Neural cell (in vitro differentiated cells): ENCODE measurements at regions not wholly inside any gene's neighbourhood (a gene's known extent, or its start where the extent isn't known, plus 50 kb on each side); places are given as distances from the start of the nearest gene placed in this dataset.
A peak's percentile ranks its signal among the peaks of the same experiment; 100 is the strongest.

ENCODE experiments used
- H2AFZ ChIP-seq: fragments of 200-600, 300-800 bp; sonication (generic), shearing (Covaris generic); 2 replicates; pipeline ENCODE4 v1.6.0; 2014; ENCODE audit warnings: low read depth, mild to moderate bottlenecking, antibody characterized with exemption, low read length, moderate library complexity
- H3F3A ChIP-seq: fragments of 200-600 bp; shearing (Covaris generic); 2 replicates; pipeline ENCODE4 v1.6.1; 2016; ENCODE audit warnings: mild to moderate bottlenecking, moderate library complexity, mixed read lengths, antibody characterized with exemption, low read length; ENCODE audit not compliant: insufficient read depth, poor library complexity, severe bottlenecking
- H3K27ac ChIP-seq: fragments of 200-600, 300-800 bp; sonication (generic), shearing (Covaris generic); 2 replicates; pipeline ENCODE4 v1.5.1; 2014; ENCODE audit warnings: mild to moderate bottlenecking, low read length, moderate library complexity
- H3K27me3 ChIP-seq: fragments of 300-800, 200-600 bp; sonication (generic), shearing (Covaris generic); 2 replicates; pipeline ENCODE4 v1.6.0; 2014; ENCODE audit warnings: mild to moderate bottlenecking, low read depth, low read length, moderate library complexity; ENCODE audit not compliant: insufficient read depth
- H3K36me3 ChIP-seq: fragments of 300-800, 200-600 bp; sonication (generic), shearing (Covaris generic); 2 replicates; pipeline ENCODE4 v1.5.1; 2014; ENCODE audit warnings: mild to moderate bottlenecking, antibody characterized with exemption, low read length, moderate library complexity; ENCODE audit not compliant: insufficient read depth
- H3K4me2 ChIP-seq: fragments of 300-800, 200-600 bp; sonication (generic), shearing (Covaris generic); 2 replicates; pipeline ENCODE4 v1.6.0; 2014; ENCODE audit warnings: mild to moderate bottlenecking, low read length
- H3K4me3 ChIP-seq: fragments of 300-800, 200-600 bp; sonication (generic), shearing (Covaris generic); 2 replicates; pipeline ENCODE4 v1.5.1; 2014; ENCODE audit warnings: mild to moderate bottlenecking, low read length, moderate library complexity
- H3K79me2 ChIP-seq: fragments of 200-600 bp; shearing (Covaris generic); replicated peaks from 2 replicates; pipeline ENCODE4 v1.6.0; 2014; ENCODE audit warnings: mild to moderate bottlenecking, low read length, moderate library complexity; ENCODE audit not compliant: insufficient read depth
- H3K9ac ChIP-seq: fragments of 300-800, 200-600 bp; sonication (generic), shearing (Covaris generic); 2 replicates; pipeline ENCODE4 v1.6.1; 2016; ENCODE audit warnings: mild to moderate bottlenecking, low read length, mixed read lengths
- H3K9me2 ChIP-seq: fragments of 200-600 bp; shearing (Covaris generic); 2 replicates; pipeline ENCODE4 v1.6.1; 2016; ENCODE audit warnings: mild to moderate bottlenecking, low read length, mixed read lengths; ENCODE audit not compliant: insufficient read depth
- H3K9me3 ChIP-seq: fragments of 200-600, 300-800 bp; sonication (generic), shearing (Covaris generic); 2 replicates; pipeline ENCODE4 v1.6.1; 2016; ENCODE audit warnings: mild to moderate bottlenecking, mixed run types, low read length, moderate library complexity, mixed read lengths
- H4K20me1 ChIP-seq: fragments of 200-600 bp; shearing (Covaris generic); 2 replicates; pipeline ENCODE4 v1.6.1; 2016; ENCODE audit warnings: mild to moderate bottlenecking, mixed run types; ENCODE audit not compliant: insufficient read depth
- EP300 ChIP-seq: fragments of 450-650 bp; conservative IDR thresholded peaks from 2 replicates; pipeline ENCODE4 v1.6.1; 2014; ENCODE audit warnings: antibody characterized with exemption, mild to moderate bottlenecking, moderate library complexity; ENCODE audit not compliant: poor library complexity, severe bottlenecking
- EZH2 ChIP-seq: fragments of 200-600, 300-800 bp; shearing (Covaris generic), sonication (generic); IDR thresholded peaks from 2 replicates; pipeline ENCODE4 v1.6.1; 2014; ENCODE audit warnings: antibody characterized with exemption, low read length, borderline replicate concordance, mild to moderate bottlenecking; ENCODE audit not compliant: insufficient read depth, poor library complexity, severe bottlenecking
- MXI1 ChIP-seq: fragments of 450-650 bp; conservative IDR thresholded peaks from 2 replicates; pipeline ENCODE4 v1.6.1; 2014; ENCODE audit warnings: antibody characterized with exemption, mild to moderate bottlenecking; ENCODE audit not compliant: poor library complexity, severe bottlenecking
- POLR2AphosphoS5 ChIP-seq: IDR thresholded peaks from 2 replicates; pipeline ENCODE4 v1.6.1; 2012
- RAD21 ChIP-seq: fragments of 450-650 bp; conservative IDR thresholded peaks from 2 replicates; pipeline ENCODE4 v1.6.1; 2014; ENCODE audit warnings: antibody characterized with exemption, mild to moderate bottlenecking, moderate library complexity
- SMC3 ChIP-seq: fragments of 450-650 bp; conservative IDR thresholded peaks from 2 replicates; pipeline ENCODE4 v1.6.1; 2014; ENCODE audit warnings: antibody characterized with exemption, mild to moderate bottlenecking, moderate library complexity; ENCODE audit not compliant: poor library complexity
- TAF1 ChIP-seq: IDR thresholded peaks from 2 replicates; pipeline ENCODE4 v1.6.1; 2012; ENCODE audit warnings: low read depth
- TF ChIP-seq, protein P1 (sequence below): IDR thresholded peaks from 2 replicates; pipeline ENCODE4 v1.6.1; 2012; ENCODE audit warnings: borderline replicate concordance
- TF ChIP-seq, protein P2 (sequence below): fragments of 450-650 bp; IDR thresholded peaks from 2 replicates; pipeline ENCODE4 v1.5.1; 2014; ENCODE audit warnings: antibody characterized with exemption, mild to moderate bottlenecking, moderate library complexity; ENCODE audit not compliant: poor library complexity, severe bottlenecking

- Histone ChIP-seq H3K9ac (no peak overlapping the region), H3K4me3 (no peak overlapping the region), H3K9me2 (no peaks in the 10 kb centered on the region), H3K79me2 (no peaks in the 10 kb centered on the region), H2AFZ (no peak overlapping the region), H3K4me2 (no peak overlapping the region), H3K36me3 (no peaks in the 10 kb centered on the region), H3K27ac (no peak overlapping the region), H3F3A (no peaks in the 10 kb centered on the region), H4K20me1 (no peaks in the 10 kb centered on the region), H3K27me3 (no peaks in the 10 kb centered on the region), H3K9me3 (no peaks in the 10 kb centered on the region)
- no peak for TF ChIP-seq RAD21
- no peak for TF ChIP-seq TAF1
- TF ChIP-seq, protein P1, sequence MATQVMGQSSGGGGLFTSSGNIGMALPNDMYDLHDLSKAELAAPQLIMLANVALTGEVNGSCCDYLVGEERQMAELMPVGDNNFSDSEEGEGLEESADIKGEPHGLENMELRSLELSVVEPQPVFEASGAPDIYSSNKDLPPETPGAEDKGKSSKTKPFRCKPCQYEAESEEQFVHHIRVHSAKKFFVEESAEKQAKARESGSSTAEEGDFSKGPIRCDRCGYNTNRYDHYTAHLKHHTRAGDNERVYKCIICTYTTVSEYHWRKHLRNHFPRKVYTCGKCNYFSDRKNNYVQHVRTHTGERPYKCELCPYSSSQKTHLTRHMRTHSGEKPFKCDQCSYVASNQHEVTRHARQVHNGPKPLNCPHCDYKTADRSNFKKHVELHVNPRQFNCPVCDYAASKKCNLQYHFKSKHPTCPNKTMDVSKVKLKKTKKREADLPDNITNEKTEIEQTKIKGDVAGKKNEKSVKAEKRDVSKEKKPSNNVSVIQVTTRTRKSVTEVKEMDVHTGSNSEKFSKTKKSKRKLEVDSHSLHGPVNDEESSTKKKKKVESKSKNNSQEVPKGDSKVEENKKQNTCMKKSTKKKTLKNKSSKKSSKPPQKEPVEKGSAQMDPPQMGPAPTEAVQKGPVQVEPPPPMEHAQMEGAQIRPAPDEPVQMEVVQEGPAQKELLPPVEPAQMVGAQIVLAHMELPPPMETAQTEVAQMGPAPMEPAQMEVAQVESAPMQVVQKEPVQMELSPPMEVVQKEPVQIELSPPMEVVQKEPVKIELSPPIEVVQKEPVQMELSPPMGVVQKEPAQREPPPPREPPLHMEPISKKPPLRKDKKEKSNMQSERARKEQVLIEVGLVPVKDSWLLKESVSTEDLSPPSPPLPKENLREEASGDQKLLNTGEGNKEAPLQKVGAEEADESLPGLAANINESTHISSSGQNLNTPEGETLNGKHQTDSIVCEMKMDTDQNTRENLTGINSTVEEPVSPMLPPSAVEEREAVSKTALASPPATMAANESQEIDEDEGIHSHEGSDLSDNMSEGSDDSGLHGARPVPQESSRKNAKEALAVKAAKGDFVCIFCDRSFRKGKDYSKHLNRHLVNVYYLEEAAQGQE, result no peak
- TF ChIP-seq, protein P2, sequence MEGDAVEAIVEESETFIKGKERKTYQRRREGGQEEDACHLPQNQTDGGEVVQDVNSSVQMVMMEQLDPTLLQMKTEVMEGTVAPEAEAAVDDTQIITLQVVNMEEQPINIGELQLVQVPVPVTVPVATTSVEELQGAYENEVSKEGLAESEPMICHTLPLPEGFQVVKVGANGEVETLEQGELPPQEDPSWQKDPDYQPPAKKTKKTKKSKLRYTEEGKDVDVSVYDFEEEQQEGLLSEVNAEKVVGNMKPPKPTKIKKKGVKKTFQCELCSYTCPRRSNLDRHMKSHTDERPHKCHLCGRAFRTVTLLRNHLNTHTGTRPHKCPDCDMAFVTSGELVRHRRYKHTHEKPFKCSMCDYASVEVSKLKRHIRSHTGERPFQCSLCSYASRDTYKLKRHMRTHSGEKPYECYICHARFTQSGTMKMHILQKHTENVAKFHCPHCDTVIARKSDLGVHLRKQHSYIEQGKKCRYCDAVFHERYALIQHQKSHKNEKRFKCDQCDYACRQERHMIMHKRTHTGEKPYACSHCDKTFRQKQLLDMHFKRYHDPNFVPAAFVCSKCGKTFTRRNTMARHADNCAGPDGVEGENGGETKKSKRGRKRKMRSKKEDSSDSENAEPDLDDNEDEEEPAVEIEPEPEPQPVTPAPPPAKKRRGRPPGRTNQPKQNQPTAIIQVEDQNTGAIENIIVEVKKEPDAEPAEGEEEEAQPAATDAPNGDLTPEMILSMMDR, result no peak
- no peak for TF ChIP-seq SMC3
- no peak for TF ChIP-seq EZH2
- no peak for TF ChIP-seq POLR2AphosphoS5
- TF ChIP-seq MXI1, result no peak
- TF ChIP-seq EP300, result no peak
Measured at GRCh38 chr3:115236496-115236895, 89.4 kb upstream of the ZBTB20 start.

- peak overlapping the region; percentile 97 for H3K27ac ChIP-seq
- H3K9ac ChIP-seq, result peak overlapping the region; percentile 68
- no peaks in the 10 kb centered on the region for H3K36me3 ChIP-seq
- H3K4me2 ChIP-seq, result peak overlapping the region; percentile 69
- peak overlapping the region; percentile 47 for H3K4me3 ChIP-seq
- no peaks in the 10 kb centered on the region for H3K9me2 ChIP-seq
- no peaks in the 10 kb centered on the region for H3K27me3 ChIP-seq
- no peaks in the 10 kb centered on the region for H3K79me2 ChIP-seq
- TF ChIP-seq MXI1 (no peak), TAF1 (peak; percentile 78), RAD21 (peak; percentile 70), EZH2 (no peak), EP300 (peak; percentile 99), SMC3 (peak; percentile 71), POLR2AphosphoS5 (peak; percentile 99)
- TF ChIP-seq, protein P2, result peak; percentile 10
- TF ChIP-seq, protein P1, result peak; percentile 97
- no peak overlapping the region for H2AFZ ChIP-seq
- no peaks in the 10 kb centered on the region for H3F3A ChIP-seq
- no peaks in the 10 kb centered on the region for H4K20me1 ChIP-seq
- H3K9me3 ChIP-seq, result no peaks in the 10 kb centered on the region
Measured at GRCh38 chr3:115239717-115240116, 92.6 kb upstream of the ZBTB20 start.
